CD4-positive, alpha-beta T cell (primary cell): ENCODE measurements at regions not wholly inside any gene's neighbourhood (a gene's known extent, or its start where the extent isn't known, plus 50 kb on each side); places are given as distances from the start of the nearest gene placed in this dataset.

Experiments
- ATAC-seq: fragments of 200-7000 bp; cut with Tn5 transposase; one replicate; pipeline ENCODE4 v1.10.0; 2022; ENCODE audit warnings: mild to moderate bottlenecking; ENCODE audit not compliant: poor library complexity
- CTCF ChIA-PET: fragments of 350-600 bp; sonication (Branson Sonifier 250); formaldehyde crosslinking; loops from one replicate; lab custom pipeline; 2021; ENCODE audit warnings: antibody characterized with exemption, inconsistent platforms; lab: Charles Lee
- POLR2A ChIA-PET: fragments of 350-600 bp; sonication (Branson Sonifier 250); formaldehyde crosslinking; loops from one replicate; lab custom pipeline; 2021; ENCODE audit warnings: antibody characterized with exemption, inconsistent platforms; lab: Charles Lee
- DNase-seq, 14 experiments: peaks; one replicate each; pipeline ENCODE4 v3.0.0-alpha.2; 2013 to 2020; ENCODE audit warnings: mixed read lengths in 2 of 14
- H3K27ac ChIP-seq, 2 donors: one replicate each; pipeline versions ENCODE4 v1.5.1 to v1.7.0; 2013; ENCODE audit warnings: low read length in 2 of 2, low read depth in 1 of 2, mild to moderate bottlenecking in 1 of 2
- H3K27me3 ChIP-seq, 2 experiments: 1 replicate in 1 of 2; 2 replicates in 1 of 2; pipeline versions ENCODE4 v1.6.1 to v1.7.0; 2013; ENCODE audit warnings: low read length in 2 of 2, control low read depth in 1 of 2, mild to moderate bottlenecking in 1 of 2, moderate library complexity in 1 of 2; ENCODE audit not compliant: insufficient read depth in 2 of 2, control insufficient read depth in 1 of 2
- H3K36me3 ChIP-seq: one replicate; pipeline ENCODE4 v1.6.1; 2013; ENCODE audit warnings: low read length, control low read depth; ENCODE audit not compliant: insufficient read depth
- H3K4me1 ChIP-seq: one replicate; pipeline ENCODE4 v1.6.1; 2013; ENCODE audit warnings: low read length, control low read depth; ENCODE audit not compliant: insufficient read depth
- H3K4me3 ChIP-seq: one replicate; pipeline ENCODE4 v1.5.1; 2013; ENCODE audit warnings: mild to moderate bottlenecking, low read length, moderate library complexity
- H3K9me3 ChIP-seq, 2 experiments: 1 replicate in 1 of 2; 2 replicates in 1 of 2; pipeline versions ENCODE4 v1.6.1 to v1.7.0; 2013; ENCODE audit warnings: low read length in 2 of 2, mild to moderate bottlenecking in 2 of 2, control low read depth in 1 of 2, moderate library complexity in 1 of 2; ENCODE audit not compliant: control insufficient read depth in 1 of 2, insufficient read depth in 1 of 2
- H3K27ac Mint-ChIP-seq: one replicate; pipeline ENCODE4 v1.8.0; 2020; ENCODE audit warnings: mixed read lengths
- H3K27me3 Mint-ChIP-seq: one replicate; pipeline ENCODE4 v1.8.0; 2021; ENCODE audit warnings: mixed read lengths
- H3K36me3 Mint-ChIP-seq: one replicate; pipeline ENCODE4 v1.8.0; 2021; ENCODE audit warnings: low read depth, mixed read lengths
- H3K4me1 Mint-ChIP-seq: one replicate; pipeline ENCODE4 v1.8.0; 2021; ENCODE audit warnings: low read depth, mixed read lengths
- H3K4me3 Mint-ChIP-seq: one replicate; pipeline ENCODE4 v1.8.0; 2020; ENCODE audit warnings: mild to moderate bottlenecking, mixed read lengths
- H3K9me3 Mint-ChIP-seq: one replicate; pipeline ENCODE4 v1.8.0; 2020; ENCODE audit warnings: mixed read lengths
- CTCF ChIP-seq: fragments of 200-600 bp; IDR thresholded peaks from one replicate; pipeline ENCODE4 v1.8.0; 2022; ENCODE audit warnings: antibody characterized with exemption, mild to moderate bottlenecking
- intact Hi-C, 2 experiments: fragments of 100-400 bp; cut with DNase I in 1 of 2; cut with micrococcal nuclease in 1 of 2; formaldehyde crosslinking; loops; one replicate each; pipeline versions ENCODE4 v1.15.1 to v1.9.0; 2023 to 2025; cut with DNase I, micrococcal nuclease

GRCh38 chr22:48306284-48306683 lies 1521.4 kb downstream of the BRD1 start:
- Histone ChIP-seq H3K27ac (no peak overlapping the region), H3K4me1 (no peaks in the 10 kb centered on the region), H3K9me3 (peaks cover 7 to 21% of the 10 kb centered on the region in 2 experiments), H3K4me3 (no peak overlapping the region), H3K36me3 (no peaks in the 10 kb centered on the region), H3K27me3 (no peaks in the 10 kb centered on the region)
- DNase-seq = no peak
- no peak for TF ChIP-seq CTCF
- CTCF ChIA-PET = no interaction called here
- Mint-ChIP-seq H3K27me3 (no peaks in the 10 kb centered on the region), H3K4me3 (no peak overlapping the region), H3K4me1 (no peaks in the 10 kb centered on the region), H3K27ac (no peak overlapping the region), H3K9me3 (no peaks in the 10 kb centered on the region), H3K36me3 (no peaks in the 10 kb centered on the region)
- intact Hi-C loops = no loop called here
- POLR2A ChIA-PET = no interaction called here
- ATAC-seq = no peak

GRCh38 chr22:48305726-48306235 lies 1521.9 kb downstream of the BRD1 start:
- Histone ChIP-seq H3K4me1 (no peaks in the 10 kb centered on the region), H3K27ac (no peak overlapping the region), H3K36me3 (no peaks in the 10 kb centered on the region), H3K4me3 (no peak overlapping the region), H3K9me3 (peaks cover 2 to 18% of the 10 kb centered on the region in 2 experiments), H3K27me3 (no peaks in the 10 kb centered on the region)
- intact Hi-C loops = no loop called here
- H3K27ac Mint-ChIP-seq = no peak overlapping the region
- DNase-seq (no peak), ATAC-seq (no peak)
- no peaks in the 10 kb centered on the region for H3K27me3 Mint-ChIP-seq
- ChIA-PET POLR2A (no interaction called here), CTCF (no interaction called here)
- H3K9me3 Mint-ChIP-seq = no peaks in the 10 kb centered on the region
- no peaks in the 10 kb centered on the region for H3K4me1 Mint-ChIP-seq
- H3K36me3 Mint-ChIP-seq = no peaks in the 10 kb centered on the region
- TF ChIP-seq CTCF = no peak
- no peak overlapping the region for H3K4me3 Mint-ChIP-seq

- Histone ChIP-seq H3K9me3 (peaks cover 0 to 8% of the 10 kb centered on the region in 2 experiments), H3K36me3 (no peaks in the 10 kb centered on the region), H3K27me3 (no peaks in the 10 kb centered on the region), H3K27ac (no peak overlapping the region), H3K4me1 (no peaks in the 10 kb centered on the region), H3K4me3 (no peak overlapping the region)
- ATAC-seq (no peak), DNase-seq (no peak)
- Mint-ChIP-seq H3K27ac (no peak overlapping the region), H3K9me3 (no peaks in the 10 kb centered on the region), H3K27me3 (no peaks in the 10 kb centered on the region), H3K36me3 (no peaks in the 10 kb centered on the region), H3K4me3 (no peak overlapping the region), H3K4me1 (no peaks in the 10 kb centered on the region)
- intact Hi-C loops = no loop called here
- ChIA-PET CTCF (no interaction called here), POLR2A (no interaction called here)
- no peak for TF ChIP-seq CTCF
Observed at GRCh38 chr22:48303369-48303725, 1524.3 kb downstream of the BRD1 start.
